GM19043 (cell line): ENCODE measurements at regions not wholly inside any gene's neighbourhood (a gene's known extent, or its start where the extent isn't known, plus 50 kb on each side); places are given as distances from the start of the nearest gene placed in this dataset.

Source experiments
- ATAC-seq: cut with Tn5 transposase; IDR thresholded peaks from one replicate; pipeline ENCODE4 v1.9.1; 2021; ENCODE audit warnings: low read depth; ENCODE audit not compliant: unreplicated experiment

GRCh38 chr2:67848551-67849285 is 214.1 kb downstream of the C1D start:
- ATAC-seq, result no peak

GRCh38 chr2:67851016-67851415 is 211.8 kb downstream of the C1D start:
- ATAC-seq, result no peak

DNA sequence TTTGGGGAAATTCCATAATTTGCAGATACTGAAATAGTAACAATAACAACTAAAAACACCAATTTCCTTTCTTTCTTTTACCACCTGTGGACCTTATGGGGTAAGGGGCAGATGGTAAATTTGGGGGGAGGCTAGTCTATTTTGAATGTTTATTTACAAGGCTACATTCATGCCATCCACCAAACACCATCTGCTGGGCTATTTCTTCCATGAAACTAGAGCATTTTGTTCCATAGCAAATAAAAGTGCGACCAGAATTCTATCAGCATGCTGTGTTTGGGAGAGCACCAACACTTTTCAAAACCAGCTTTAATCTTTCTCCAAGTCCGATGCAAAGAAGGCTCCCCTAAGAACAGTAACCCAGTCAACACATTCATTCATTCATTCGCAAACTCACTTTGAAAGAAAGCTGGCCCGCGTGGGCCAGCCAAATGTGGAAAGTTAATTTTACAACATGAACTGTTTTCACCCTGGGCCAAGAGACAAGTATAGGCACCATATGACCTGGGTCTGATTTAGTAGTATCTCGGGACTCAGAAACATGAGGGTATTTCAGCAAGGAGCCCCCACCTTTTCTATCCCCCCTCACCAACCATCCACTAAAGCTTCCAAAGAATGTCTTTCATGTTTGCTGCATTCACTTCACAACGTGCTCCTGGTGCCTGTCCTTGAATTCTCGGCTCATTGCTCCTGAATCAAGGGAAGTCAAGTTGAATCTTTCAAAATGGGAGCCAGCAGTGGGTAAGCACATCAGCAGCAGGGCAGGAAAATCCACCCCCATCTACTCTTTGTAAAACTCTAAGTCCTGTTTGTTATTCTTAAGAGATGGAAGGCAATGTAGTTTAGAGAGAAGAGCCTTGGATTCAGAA is 210.6 kb downstream of the C1D start:
- ATAC-seq, result no peak

- ATAC-seq, result no peak
Measured at GRCh38 chr2:67854103-67854743, 208.6 kb downstream of the C1D start.

DNA sequence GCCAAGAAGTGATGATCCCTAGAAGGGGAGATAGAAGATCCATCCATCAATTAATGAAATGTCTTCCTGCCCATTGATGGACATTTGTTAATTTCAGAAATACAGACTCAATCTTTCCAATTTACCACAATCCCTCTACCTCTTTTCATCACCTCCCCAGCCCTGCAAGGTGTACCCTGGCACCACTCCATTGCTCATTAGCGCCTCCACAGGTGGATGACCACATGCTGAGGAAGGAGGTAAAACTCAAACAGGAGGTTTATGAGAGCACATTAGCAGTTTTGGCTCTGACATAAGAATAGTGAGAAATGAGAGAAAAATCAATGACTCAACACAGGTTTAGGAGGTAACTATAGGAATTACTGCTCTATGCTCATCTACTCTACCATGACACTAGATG is 208.0 kb downstream of the C1D start:
- ATAC-seq, result no peak

DNA sequence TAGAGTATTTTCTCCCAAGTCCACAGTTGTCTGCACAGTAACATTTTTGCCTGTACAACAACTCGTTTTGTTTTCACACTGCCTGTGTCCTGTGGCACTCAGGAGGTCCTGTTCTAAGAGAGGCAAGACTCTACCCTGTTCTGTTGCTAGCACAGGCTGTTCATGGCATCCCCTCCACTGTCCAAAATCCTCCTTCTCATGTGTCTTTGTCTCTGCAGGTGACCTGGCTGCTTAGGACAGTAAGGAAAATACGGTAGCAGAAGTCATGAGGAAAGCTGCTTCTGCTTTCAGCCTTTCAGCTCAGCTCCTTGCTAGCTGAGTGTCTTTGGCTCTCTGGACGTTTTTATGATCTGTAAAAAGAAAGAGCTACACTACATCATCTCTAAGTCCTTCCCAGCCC is 205.9 kb downstream of the C1D start:
- ATAC-seq, result no peak

DNA sequence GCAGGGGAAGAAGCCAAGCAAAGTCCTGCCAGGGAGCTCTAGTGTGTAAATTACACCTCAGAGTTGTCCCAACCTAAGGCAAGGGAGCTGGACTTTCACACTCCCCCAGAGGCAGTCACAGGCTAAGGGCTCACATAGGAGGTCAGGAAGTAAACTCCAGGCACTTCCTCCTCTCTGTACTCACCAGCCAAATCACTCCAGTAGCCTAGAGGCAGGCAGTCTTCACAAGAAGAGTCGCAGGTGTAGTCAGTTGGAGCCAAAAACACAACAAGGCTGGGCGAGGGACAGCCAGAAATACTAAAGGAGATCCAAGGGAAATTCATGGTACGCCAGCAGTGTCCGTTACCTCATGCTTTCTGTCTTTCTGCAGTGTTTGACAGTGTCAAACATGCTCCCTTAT is 205.0 kb downstream of the C1D start:
- no peak for ATAC-seq

- ATAC-seq, result no peak
Measured at GRCh38 chr2:67858886-67859285, 203.9 kb downstream of the C1D start.

GRCh38 chr2:67865917-67866316 is 196.9 kb downstream of the C1D start:
- no peak for ATAC-seq

DNA sequence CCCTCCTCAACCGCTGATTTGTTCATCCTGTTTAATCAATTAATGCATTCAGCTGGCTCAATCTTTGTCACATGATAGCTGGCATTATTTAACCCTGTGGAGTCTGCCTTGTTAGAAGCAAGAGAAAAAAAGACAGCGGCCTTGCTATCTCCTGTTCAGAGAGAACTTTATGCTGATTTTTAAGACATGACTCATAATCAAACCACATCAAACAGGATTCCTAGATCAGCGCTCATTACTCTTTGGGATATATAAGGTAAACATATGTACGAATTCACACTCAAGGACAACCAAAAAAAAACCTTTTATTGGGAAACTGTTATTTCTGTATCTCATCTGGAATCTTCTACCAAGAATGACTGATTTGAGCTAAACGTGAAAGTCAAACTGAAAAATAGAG is 195.1 kb downstream of the C1D start:
- ATAC-seq, result no peak

DNA sequence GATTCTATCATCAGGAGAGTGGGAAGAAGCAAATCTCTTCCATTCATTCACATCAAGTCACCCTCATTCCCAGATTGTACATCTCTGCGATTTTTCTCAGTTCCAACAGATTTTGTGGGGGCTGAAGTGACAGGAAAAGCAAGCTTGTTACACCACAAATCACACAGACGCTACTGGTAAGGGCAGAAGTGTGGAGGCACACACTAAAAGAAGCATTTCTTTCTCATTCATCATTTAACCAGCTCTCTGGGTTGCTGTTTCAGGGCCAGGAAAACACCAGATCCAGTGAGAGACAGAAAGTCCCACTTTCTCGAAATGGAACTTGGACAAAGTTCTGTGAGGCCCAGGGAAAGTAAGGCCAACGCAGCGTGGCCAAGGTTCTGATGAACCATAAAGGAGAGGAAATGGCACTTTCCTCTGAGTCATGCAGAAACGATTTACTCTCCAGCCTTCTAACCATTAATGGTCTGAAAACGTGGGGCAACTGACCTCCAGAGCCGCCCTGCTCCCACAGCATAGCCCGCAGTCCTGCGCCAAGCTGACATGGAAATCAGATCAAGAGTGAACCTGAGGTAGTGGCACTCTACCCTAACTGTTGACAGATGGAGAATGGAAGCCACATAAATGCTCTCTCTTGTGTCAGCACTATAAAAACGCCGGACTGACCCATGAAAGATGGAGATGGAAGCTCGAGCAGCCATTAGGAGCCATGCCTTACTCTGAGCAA is 191.0 kb downstream of the C1D start:
- no peak for ATAC-seq

- no peak for ATAC-seq
Measured at GRCh38 chr2:67872481-67872880, 190.3 kb downstream of the C1D start.

- no peak for ATAC-seq
Measured at GRCh38 chr2:67873916-67874315, 188.9 kb downstream of the C1D start.

- ATAC-seq, result no peak
Measured at GRCh38 chr2:67876176-67876575, 186.6 kb downstream of the C1D start.

DNA sequence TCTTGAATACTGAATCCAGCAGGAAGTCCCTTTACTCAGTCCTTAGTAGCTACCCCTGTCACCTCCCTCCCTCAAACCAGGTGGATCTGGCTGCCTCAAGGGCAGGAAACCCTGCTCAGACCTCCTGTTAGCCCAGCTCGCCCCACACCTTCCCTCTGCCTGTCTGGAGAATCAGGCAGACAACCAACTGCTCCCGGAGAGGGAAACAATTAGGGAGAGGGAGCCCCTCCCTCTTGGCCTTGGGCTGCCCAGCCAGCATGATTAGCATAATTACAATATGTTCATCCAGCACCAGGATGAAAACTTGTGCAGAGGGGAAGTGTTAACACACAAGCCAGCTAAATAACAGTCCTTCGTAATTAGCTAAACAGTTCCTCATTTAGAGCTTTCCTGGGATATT is 185.5 kb downstream of the C1D start:
- no peak for ATAC-seq

GRCh38 chr2:67878743-67879142 is 184.1 kb downstream of the C1D start:
- no peak for ATAC-seq

DNA sequence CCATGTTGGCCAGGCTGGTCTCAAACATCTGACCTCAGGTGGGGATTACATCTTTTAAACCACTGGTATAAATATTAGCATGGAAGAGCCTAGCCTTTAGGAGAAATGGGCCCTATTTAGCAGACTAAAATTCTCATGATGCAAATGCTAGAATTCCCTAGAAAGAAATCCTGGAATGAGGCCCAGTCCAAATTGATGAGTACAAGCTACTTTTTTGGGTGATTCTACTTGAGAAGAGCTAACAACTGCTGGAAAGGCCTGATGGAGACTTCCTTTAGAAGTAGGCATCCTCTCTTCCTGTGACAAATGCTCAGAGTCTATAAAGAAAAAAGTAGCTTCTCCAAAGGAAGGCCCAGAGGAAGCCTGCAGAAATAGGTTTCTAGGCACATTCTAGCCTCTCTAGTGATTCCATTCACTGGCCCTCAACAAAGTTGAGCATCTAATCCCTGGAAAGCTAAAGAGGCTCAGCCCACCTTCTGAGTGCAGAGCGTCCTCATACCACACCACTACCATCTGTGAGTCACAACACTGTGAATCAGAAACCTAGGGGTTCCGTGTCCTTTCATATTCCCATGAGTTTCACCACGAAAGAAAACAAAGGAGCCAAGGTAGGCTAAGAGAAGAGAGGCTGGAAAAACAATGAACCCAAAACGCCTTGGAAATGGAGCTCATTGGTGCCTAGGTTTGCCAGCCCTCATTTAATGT is 183.1 kb downstream of the C1D start:
- ATAC-seq, result no peak

DNA sequence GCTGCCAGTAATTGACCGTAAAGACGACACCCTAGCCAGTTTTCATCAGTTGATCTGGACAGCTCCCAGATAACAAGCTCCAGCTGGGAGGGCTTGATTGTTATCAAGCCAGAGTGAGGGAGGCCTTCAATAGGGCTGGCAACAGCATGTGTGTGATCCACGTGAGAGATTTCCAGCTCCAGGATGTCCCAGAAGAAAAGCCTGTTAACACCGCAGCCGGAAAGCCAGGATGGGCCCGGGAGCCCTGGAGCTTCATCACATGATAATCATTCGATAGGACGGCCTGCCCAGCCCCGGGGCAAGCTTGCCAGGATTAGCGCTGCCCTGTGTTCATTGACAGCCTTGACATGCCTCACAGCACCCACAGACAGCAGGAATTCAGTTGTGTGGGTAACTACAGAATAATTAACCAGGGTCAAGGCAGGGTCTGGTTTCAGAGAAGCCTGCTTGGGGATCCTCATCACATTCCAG is 182.5 kb downstream of the C1D start:
- no peak for ATAC-seq

DNA sequence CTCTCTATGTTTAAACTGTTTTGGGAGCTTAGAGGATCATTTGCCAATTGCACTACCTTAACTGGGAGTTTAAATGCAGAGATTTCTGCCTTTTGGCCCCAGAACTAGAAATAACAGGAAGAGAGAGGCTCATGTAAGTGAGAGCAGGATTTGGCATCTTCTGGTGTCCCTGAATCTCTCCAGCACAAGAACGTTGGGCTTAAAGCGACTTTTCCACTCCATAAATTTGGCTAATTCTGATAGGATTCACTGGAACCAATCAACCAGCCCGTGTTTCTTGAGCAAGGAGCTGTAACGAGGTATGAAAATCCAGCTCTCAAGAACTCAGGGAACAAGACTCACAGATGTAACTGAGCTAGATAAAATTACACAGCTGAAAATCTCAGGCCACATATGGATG is 181.0 kb downstream of the C1D start:
- no peak for ATAC-seq
